IPS-15b (cell line): ENCODE measurements at regions not wholly inside any gene's neighbourhood (a gene's known extent, or its start where the extent isn't known, plus 50 kb on each side); places are given as distances from the start of the nearest gene placed in this dataset.
"Not testable (repeated sequence)": the region's sequence is repeated elsewhere in the genome, so short reads cannot be mapped to it uniquely, and the experiment has no call there.

Experiments
- H3K27me3 ChIP-seq: one replicate; pipeline ENCODE4 v1.6.1; 2013; ENCODE audit warnings: low read length; ENCODE audit not compliant: control insufficient read depth, insufficient read depth
- H3K36me3 ChIP-seq: one replicate; pipeline ENCODE4 v1.6.1; 2013; ENCODE audit warnings: low read length; ENCODE audit not compliant: control insufficient read depth, insufficient read depth
- H3K4me1 ChIP-seq: one replicate; pipeline ENCODE4 v1.6.1; 2013; ENCODE audit warnings: mild to moderate bottlenecking, low read length; ENCODE audit not compliant: control insufficient read depth, insufficient read depth
- H3K4me3 ChIP-seq: one replicate; pipeline ENCODE4 v1.5.1; 2013; ENCODE audit warnings: low read depth, low read length
- H3K9ac ChIP-seq: one replicate; pipeline ENCODE4 v1.6.1; 2013; ENCODE audit warnings: low read depth, mild to moderate bottlenecking, low read length
- H3K9me3 ChIP-seq: one replicate; pipeline ENCODE4 v1.6.1; 2013; ENCODE audit warnings: mild to moderate bottlenecking, low read length; ENCODE audit not compliant: control insufficient read depth, insufficient read depth

DNA sequence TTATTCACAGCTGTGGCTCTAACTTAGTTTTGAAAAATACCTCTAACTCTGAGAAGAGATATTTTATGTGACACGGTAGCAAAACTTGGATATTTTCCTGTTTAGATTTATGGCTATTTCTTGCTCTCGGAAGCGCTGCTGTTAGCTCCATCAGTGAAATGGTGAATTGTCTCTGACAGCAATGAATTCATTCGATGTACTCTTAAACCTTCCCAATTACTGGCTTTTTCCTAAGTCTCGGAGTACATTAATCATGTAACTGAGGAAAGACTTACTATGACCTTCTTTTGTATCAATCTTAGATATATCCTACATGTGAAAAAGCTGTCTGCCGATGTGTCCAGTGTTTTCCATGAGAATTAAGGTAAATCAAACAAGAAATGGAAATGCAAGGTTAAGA lies 613.0 kb downstream of the KIF4B start:
- Histone ChIP-seq H3K4me3 (no peak overlapping the region), H3K36me3 (no peaks in the 10 kb centered on the region), H3K27me3 (no peaks in the 10 kb centered on the region), H3K4me1 (peaks cover 3% of the 10 kb centered on the region), H3K9ac (no peak overlapping the region), H3K9me3 (no peaks in the 10 kb centered on the region)

DNA sequence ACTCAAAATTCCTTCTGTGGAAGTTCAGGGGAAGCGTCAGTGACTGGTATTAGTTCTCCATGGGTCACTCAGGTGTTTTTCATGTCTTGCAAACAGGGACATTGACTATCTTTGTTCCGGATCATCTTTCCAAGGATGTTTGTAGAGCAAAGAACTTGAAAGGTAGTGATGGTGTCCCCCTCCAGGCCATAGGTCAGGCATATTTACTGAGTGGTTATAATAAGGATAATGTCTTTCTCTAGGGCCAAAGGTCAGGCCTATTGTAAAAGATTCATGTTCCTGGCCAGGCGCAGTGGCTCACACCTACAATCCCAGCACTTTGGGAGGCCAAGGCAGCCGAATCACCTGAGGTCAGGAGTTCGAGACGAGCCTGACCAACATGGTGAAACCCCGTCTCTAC lies 614.8 kb downstream of the KIF4B start:
- H3K36me3 ChIP-seq: no peaks in the 10 kb centered on the region
- no peak overlapping the region for H3K4me3 ChIP-seq
- peaks cover 3% of the 10 kb centered on the region for H3K4me1 ChIP-seq
- H3K9me3 ChIP-seq: no peaks in the 10 kb centered on the region
- no peaks in the 10 kb centered on the region for H3K27me3 ChIP-seq
- no peak overlapping the region for H3K9ac ChIP-seq

DNA sequence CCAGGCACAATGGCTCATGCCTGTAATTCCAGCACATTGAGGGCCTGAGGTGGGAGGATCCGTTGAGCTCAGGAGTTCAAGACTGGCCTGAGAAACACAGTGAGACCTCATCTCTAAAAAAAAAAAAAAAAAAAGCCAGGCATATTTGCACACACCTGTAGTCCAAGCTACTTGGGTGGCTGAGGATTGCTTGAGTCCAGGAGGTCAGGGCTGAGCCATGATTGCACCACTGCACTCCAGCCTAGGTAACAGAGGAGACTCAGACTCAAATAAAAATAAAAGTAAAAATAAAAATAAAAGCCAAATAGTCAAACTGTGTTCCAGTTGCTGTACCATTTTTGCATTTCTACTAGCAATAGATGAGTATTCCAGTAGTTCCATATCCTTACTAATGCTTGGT lies 616.0 kb downstream of the KIF4B start:
- H3K4me3 ChIP-seq: no peak overlapping the region
- peaks cover 3% of the 10 kb centered on the region for H3K9me3 ChIP-seq
- no peaks in the 10 kb centered on the region for H3K27me3 ChIP-seq
- H3K36me3 ChIP-seq: no peaks in the 10 kb centered on the region
- no peaks in the 10 kb centered on the region for H3K4me1 ChIP-seq
- no peak overlapping the region for H3K9ac ChIP-seq

DNA sequence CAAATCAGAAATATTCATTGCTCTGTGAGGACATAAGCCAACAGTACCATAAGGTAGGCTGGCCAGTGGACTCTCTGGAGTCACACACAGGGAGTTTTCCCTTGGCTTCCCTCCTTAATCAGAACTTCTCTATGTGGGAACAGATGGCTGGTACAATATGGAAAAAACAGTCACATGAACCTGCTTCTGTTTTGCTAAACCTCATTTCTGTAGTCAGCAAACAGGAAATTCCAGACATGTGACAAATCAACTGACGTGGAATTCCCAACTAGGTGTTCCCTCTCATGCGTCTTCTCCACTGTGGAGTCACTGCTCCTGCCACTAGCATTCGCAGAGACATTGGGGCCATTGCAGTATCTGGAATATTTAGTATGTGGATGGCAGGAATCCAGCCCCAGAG lies 617.6 kb downstream of the KIF4B start:
- H3K4me3 ChIP-seq: no peak overlapping the region
- H3K36me3 ChIP-seq: no peaks in the 10 kb centered on the region
- peaks cover 3% of the 10 kb centered on the region for H3K9me3 ChIP-seq
- H3K9ac ChIP-seq: no peak overlapping the region
- H3K27me3 ChIP-seq: no peaks in the 10 kb centered on the region
- no peaks in the 10 kb centered on the region for H3K4me1 ChIP-seq

DNA sequence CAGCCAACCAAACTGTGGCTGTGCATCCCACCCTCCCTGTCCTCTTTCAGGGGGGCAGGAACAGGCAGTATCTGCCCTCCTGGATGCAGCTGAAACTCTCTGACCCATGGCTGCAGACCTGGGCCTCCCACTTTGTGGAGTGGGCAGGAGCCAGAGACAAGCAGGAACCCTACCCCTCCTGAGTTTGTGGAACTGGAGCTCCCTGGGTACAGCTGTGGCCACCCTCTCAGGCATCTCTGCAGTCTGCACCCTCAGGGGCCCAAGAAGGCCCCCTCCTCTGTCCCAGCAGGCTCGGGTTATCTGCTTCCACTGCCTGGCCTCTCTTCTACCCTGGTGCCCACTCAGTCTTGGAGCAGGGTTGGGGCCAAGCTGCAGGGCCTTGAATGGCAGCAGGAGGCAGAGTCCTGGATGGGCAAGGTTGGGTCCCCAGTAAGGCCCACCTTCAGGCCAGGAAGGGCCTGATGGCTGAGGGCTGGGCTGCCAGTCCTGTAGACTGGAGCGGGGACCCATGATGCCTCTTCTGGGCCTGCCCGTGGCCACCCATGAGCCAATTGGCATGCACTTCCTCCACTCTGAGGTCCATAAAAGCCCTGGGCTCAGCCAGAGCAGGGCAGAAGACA lies 619.9 kb downstream of the KIF4B start:
- Histone ChIP-seq H3K4me3 (no peak overlapping the region), H3K36me3 (no peaks in the 10 kb centered on the region), H3K27me3 (no peaks in the 10 kb centered on the region), H3K9me3 (peaks cover 3% of the 10 kb centered on the region), H3K4me1 (no peaks in the 10 kb centered on the region), H3K9ac (no peak overlapping the region)

DNA sequence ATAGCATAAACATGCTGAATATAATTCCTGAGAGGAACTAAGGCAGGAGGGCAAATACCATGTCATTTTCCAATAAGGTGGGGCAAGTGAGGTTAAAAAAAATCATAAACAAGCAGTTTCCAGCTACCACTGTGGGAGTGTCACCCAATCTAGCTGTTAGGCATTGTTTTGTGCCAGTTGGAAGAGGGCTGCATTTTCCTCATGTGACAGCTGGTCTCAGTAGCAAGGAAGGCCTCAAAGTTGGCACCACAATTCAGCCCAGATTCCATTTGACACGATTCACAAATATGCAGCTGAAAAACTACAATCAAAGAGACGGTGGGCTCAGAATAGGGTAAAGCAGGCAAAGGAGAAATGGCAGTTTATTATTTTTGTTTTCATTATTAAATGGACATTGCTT lies 636.1 kb downstream of the KIF4B start:
- Histone ChIP-seq H3K9ac (no peak overlapping the region), H3K27me3 (no peaks in the 10 kb centered on the region)

DNA sequence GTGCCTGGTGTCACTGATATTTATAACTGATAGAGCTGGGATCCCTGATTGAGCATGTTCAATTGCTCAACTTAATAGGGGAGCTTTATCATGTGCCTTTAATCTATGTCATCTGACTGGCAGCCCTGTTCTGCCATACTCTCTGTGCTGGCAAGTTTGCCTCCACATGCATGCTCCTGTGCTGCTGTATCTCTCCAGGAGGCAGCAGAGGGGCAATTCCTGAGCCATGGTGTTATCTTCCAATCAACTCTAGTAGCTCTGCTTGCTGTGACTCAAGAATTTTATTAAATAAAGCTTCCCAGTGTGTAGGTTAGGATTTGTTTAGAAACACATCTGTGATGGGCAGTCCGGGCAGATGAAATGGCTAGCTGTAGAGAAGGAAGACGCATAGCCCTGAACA lies 642.0 kb downstream of the KIF4B start:
- H3K9me3 ChIP-seq: no peaks in the 10 kb centered on the region
- H3K4me3 ChIP-seq: no peak overlapping the region
- no peaks in the 10 kb centered on the region for H3K4me1 ChIP-seq
- no peaks in the 10 kb centered on the region for H3K36me3 ChIP-seq
- no peaks in the 10 kb centered on the region for H3K27me3 ChIP-seq
- no peak overlapping the region for H3K9ac ChIP-seq

More for the DNA sequence above, 636.1 kb downstream of the KIF4B start:
- Histone ChIP-seq H3K4me3 (no peak overlapping the region), H3K9me3 (no peaks in the 10 kb centered on the region), H3K36me3 (no peaks in the 10 kb centered on the region), H3K4me1 (no peaks in the 10 kb centered on the region)

DNA sequence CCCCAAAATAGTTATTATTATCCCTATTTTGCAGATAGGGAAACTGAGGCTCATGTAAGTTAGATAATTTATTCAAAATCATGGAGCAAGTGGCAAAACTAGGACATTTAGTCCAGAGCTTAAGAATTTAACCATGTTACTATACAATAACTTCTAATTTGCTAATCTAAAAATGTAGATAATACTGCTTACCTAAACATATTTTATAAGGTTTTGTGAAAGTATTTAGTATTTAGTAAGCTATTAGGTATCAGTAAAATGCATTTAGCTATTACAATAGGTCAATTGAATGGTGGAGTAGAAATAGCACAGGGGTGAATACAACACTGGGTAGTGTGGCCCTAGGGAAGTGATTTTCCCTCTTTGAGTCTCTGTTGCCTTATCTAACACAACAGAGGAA lies 648.3 kb downstream of the KIF4B start:
- Histone ChIP-seq H3K9me3 (no peaks in the 10 kb centered on the region), H3K9ac (no peak overlapping the region), H3K36me3 (no peaks in the 10 kb centered on the region), H3K4me1 (no peaks in the 10 kb centered on the region), H3K27me3 (peaks cover 2% of the 10 kb centered on the region), H3K4me3 (no peak overlapping the region)

DNA sequence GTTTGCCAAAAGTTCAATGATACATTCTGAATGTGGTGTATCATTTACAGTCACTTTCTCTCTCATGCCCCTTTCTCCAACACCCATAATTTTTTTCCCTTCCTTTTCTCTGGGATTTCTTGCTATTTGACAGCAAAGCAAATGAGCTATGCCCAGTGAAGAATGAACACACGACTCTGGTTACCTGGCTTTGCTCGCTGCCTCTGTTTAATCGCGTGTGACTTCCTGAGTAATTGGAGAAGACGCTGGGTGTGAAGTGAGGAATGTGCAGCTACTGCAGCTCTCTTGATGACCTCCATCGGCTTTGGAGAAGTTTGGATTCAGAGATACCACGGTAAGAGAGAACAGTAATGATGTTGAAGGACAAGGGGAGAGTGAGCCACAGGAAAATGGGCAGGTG lies 651.8 kb downstream of the KIF4B start:
- no peaks in the 10 kb centered on the region for H3K9me3 ChIP-seq
- H3K4me3 ChIP-seq: no peak overlapping the region
- no peaks in the 10 kb centered on the region for H3K36me3 ChIP-seq
- peaks cover 2% of the 10 kb centered on the region for H3K27me3 ChIP-seq
- no peaks in the 10 kb centered on the region for H3K4me1 ChIP-seq
- H3K9ac ChIP-seq: no peak overlapping the region

DNA sequence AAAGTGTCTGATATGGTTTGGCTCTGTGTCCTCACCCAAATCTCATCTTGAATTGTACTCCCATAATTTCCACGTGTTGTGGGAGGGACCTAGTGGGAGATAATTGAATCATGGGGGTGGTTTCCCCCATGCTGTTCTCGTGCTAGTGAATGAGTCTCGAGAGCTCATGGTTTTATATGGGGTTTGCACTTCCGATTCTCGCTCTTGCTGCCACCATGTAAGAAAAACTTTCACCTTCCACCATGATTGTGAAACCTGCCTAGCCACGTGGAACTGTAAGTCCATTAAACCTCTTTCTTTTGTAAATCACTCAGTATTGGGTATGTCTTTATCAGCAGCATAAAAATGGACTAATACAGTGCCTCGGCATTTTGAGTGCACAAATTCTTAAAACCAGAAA lies 655.0 kb upstream of the SGCD start:
- not testable (repeated sequence) for H3K4me3 ChIP-seq, H3K27me3 ChIP-seq, H3K4me1 ChIP-seq, H3K9ac ChIP-seq, H3K36me3 ChIP-seq, H3K9me3 ChIP-seq

DNA sequence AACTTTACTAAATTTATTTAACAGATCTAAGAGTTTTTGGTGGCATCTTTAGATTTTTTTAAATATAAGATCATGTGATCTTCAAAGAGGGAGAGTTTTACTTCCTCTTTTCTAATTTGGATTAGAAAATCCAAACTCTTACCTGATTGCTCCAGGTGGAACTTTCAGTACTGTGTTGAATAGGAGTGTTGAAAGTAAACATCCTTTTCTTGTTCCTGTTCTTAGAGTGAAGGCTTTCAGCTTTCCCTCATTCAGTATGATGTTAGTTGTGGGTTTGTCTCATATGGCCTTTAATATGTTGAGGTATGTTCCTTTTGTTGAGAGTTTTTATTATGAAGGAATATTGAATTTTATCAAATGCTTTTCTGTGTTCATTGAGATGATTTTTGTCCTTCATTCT lies 650.0 kb upstream of the SGCD start:
- H3K27me3 ChIP-seq: no peaks in the 10 kb centered on the region
- no peaks in the 10 kb centered on the region for H3K9me3 ChIP-seq
- no peaks in the 10 kb centered on the region for H3K4me1 ChIP-seq
- no peaks in the 10 kb centered on the region for H3K36me3 ChIP-seq
- H3K4me3 ChIP-seq: no peak overlapping the region
- no peak overlapping the region for H3K9ac ChIP-seq

DNA sequence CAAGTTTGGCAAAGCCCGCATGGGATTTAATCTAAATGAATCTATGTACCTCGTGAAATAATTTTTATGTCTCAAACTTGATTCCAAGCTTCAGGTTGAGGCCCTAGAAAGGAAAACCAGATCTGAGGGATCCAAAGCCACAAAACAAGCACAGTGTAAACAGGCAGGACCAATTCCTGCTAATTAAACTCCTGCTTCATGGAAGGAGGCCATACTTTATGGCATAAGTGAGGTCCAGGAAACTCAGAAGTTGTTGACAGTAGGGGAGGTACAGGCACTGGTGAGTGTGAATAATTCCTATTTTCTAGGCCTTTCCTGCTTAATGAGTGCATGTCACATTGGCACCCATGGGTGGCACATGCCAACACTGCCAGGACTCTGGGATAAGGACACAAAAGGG lies 648.6 kb upstream of the SGCD start:
- Histone ChIP-seq H3K4me1 (no peaks in the 10 kb centered on the region), H3K36me3 (no peaks in the 10 kb centered on the region), H3K9ac (no peak overlapping the region), H3K9me3 (no peaks in the 10 kb centered on the region), H3K27me3 (no peaks in the 10 kb centered on the region), H3K4me3 (no peak overlapping the region)
